Kasumi-1 (cell line): ENCODE measurements at regions not wholly inside any gene's neighbourhood (a gene's known extent, or its start where the extent isn't known, plus 50 kb on each side); places are given as distances from the start of the nearest gene placed in this dataset.

Experiments
- DNase-seq, 2 experiments: peaks; one replicate each; lab custom pipeline; 2025; lab: John Stamatoyannopoulos, UW

DNA sequence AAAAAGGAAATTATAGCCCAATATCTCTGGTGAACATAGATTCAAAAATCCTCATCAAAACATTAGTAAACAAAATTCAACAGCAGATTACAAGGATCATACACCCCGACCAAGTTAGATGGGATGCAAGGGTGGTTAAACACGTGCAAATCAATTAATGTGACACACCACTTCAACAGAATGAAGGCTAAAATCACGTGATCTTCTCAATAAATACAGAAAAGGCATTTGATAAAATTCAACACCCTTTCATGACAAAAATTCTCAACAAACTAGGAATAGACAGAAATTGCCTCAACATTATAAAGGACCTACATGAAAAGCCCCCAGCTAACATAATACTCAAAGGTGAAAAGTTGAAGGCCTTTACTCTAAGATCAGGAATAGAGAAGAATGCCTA lies 590.8 kb upstream of the FZD8 start:
- DNase-seq: no peak

DNA sequence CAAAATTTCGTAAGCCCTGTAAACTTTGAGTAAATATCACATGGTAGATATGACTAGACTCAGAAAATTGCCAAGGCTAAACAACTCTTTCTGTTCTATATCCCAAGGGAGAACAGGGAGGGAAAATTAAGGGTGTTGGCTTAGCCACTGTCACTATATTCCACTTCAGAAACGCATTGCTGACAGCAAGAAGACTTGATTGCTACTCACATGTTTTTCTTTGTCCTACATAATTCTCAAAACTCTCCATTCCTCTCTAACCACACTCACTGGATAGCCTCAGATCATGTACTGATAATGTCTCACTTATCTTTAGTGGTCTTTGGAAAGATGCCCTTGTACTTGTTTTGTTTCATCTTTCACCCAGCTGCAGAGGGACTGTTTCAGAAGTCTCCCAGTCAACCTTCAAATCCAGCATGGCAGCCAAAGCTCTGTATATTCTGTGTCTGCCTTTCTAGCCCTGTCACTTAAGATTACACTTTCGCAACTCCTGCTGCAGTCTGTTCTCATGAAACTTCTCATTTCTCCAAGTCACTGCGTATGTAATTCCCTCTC lies 582.4 kb upstream of the FZD8 start:
- peak in 1 of 2 experiments; percentile 17 for DNase-seq

DNA sequence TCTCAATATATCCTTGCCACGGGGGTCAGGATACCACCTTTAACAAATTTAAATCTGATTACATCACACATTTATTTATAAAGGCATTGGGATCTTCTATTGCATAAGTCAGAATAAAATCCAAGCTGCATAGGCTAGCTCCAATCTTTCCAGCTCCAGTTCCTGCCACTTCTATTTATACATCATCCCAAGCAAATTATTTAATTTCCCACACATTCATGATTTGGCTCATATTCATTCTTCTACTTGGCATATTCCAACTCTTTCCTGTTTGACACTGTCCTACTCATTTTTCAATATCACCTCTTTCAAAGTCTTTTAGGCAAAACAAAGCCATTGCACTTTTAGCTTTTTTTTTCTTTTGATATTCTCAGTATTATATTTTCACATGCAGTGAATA lies 579.0 kb upstream of the FZD8 start:
- no peak for DNase-seq

DNA sequence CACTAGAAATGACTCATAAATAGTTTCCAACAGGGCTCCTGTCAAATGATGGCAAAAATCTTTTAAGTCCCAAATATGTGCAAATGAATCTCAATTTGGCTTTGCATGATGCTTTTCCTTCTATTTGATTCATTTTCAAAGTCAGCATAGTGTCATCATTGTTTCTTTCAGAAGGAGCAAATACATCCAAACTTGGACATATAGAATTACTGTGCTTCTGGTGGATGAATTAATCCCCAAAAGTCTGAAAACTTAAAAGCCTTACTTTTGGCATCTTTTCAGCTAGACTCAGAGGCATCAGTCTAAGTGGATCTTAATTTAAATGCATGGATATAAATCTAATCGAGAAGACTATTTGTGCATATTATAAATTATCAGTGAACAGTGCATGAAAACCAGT lies 578.1 kb upstream of the FZD8 start:
- DNase-seq: no peak

DNA sequence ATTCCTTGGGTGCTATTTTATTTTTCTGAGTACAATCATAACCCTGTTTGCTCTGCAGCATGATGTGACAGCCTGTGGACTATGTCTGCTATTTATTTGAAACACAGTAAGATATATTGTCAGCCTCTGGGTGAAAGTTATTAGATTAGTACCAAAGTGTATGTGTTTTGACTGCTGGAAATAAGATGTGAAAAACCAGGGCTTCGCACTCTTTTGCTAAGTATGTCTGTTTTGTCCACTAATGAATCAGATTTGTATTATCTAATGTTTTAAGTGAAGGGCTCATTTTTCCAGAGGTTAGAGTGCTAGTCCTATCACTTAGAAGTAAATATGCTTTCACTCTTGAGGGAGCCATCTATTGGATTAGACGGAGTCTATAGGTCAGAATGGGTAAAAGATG lies 569.8 kb upstream of the FZD8 start:
- DNase-seq: no peak

DNA sequence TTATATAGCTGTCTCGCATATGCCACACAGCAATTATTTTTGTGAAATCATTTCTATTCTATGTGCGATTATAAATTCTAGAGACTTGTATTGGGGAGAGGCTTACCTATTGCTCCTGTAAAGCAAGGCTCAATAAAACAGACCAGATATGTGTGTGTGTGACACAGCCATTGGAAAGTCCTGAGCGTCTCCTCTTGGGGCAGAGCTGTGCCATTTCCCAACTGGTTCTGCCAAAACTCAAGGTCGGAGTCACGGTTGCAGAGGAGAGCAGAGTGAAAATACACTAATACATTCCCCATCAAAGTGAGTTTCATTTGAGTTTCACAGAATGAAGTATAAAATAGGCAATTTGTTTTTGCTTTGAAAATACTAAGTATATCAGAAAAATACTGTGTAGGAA lies 567.4 kb upstream of the FZD8 start:
- DNase-seq: no peak

DNA sequence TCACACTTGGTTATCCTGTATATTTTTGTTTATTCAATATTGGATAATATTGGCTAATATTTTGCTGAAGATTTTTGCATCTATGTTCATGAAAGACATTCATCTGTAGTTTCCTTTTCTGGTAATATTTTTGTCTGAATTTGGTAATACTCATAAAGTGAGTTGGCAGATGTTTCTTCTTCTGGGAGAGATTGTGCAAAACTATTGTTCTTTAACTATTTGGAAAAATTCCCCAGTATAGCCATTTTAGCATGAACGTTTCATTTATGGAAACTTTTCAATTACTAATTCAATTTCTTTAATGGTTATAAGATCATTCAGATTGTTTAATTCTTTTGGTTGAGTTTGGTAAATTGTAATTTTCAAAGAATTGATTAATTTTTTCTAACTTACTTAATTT lies 560.8 kb upstream of the FZD8 start:
- DNase-seq: no peak

DNA sequence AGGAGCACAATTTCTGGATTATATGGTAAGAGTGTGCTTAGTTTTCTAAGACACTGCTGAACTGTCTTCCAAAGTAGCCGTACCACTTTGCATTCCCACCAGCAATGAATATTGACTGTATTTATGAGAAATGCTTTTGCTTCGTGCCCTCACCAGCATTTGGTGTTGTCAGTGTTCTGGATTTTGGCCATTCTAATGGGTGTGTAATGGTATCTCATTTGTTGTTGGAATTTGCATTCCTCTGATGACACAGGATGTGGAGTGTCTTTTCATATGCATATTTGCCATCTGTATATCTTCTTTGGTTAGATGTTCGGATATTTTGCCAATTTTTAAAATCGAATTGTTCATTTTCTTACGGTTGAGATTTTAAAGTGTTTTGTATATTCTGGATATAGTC lies 558.5 kb upstream of the FZD8 start:
- DNase-seq: no peak

DNA sequence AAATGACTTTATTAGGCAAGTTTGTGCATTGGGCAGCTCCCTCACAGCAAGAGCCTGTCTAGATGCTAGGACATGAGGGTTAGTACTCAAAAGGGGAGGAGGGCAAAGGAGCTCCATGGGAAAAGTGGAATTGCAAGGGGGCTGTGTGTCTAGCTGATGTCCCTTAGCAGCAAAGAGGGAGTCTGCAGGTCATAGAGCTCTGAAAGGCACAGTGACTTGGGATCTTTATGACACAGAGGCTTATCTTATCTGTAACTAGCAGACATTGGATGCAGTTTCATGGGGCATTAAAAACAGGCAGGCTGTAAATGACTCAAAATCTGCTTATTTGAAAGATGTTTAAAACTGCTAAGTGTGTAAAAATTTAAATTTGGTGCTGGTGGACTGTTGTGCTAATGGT lies 556.2 kb upstream of the FZD8 start:
- DNase-seq: no peak

DNA sequence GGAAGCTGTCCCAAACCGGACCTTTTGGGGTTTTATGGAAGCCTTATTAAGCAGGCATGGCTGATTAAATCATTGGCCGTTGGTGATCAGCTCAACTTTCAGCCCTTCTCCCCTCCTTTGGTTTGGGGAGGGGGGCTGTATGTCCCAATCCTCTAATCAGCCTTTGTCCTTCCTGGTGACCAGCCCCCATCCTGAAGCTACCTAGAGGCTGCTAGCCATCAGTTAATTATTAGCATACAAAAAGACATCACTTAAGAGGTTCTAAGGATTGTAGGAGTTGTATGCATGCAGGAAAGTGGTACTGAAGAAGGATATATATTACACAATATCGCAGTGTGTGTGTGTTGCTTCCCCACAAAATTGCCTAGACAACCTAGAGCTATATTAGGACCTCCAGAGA lies 553.3 kb upstream of the FZD8 start:
- DNase-seq: no peak

DNA sequence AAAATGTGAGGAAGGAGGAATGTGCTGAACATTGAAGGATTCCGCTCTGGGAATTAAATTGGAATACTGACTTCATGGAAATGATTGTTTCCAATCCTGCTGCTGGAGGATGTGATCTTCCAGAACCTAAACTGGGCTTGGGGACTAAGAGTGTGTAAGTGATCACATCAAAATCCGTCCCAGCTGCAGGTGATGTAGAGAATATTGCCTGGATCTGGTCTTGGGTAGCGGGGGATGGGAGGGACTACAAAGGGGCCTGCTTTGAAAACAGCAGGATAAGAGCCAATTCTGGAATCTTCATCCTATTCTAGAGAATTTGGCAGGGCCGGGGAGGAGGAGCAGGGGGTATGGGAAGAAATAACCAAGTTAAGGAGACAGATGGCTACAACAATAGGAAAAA lies 552.2 kb upstream of the FZD8 start:
- no peak for DNase-seq

DNA sequence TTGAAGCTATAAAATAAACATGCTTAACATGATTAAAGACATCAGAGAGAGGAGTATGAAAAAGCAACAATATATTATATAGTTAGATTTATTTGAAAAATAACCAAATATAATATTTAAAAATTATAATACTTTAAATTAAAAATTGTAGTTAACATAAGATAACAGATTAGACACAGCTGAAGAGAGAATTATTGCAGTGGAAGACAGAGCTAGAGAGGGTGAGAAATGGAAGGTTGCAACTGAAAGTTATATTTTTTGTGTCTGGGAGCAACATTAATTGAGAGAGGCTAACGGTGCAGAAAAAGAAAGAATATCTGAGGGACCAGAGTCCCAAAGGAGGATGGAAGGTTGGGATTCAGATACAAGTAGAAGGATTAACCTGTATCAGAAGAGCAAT lies 548.9 kb upstream of the FZD8 start:
- DNase-seq: peak in 1 of 2 experiments; percentile 19

DNA sequence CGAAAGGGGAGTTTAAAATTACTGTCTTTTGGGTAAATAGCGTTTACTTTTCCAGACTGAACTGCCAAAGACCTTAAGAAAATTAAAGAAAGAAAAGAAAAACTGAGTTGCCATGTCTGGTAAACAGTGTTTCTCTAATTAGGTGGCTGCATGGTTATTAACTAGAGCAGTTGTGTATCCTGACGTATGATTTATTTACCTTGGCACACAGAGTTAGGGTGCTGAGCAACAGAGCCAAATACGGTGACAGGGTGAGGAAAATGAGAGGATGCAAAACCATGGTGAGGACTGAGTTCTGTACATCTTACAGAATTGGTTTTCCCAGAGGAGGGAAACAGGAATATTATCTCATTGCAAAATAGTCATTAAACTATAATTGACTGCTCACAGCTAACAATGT lies 546.4 kb upstream of the FZD8 start:
- no peak for DNase-seq

DNA sequence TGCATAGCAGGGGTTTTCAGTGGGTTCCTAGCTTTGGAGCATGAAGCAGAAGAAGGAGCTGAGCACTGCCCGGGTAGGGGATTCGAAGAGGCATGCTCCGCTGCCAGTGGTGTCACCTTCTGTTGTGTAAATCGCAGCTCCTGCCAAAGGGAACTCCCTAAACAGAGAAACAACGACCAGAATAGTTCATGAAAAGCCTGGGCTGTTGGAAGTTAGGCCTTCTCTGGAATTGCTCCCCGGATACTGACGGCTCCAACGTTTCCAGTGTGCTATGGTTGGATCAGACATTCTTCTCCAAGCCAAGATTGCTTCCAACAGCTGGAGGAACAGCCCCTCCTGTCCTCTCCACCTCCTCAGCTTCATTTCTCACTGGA lies 546.0 kb upstream of the FZD8 start:
- no peak for DNase-seq

DNA sequence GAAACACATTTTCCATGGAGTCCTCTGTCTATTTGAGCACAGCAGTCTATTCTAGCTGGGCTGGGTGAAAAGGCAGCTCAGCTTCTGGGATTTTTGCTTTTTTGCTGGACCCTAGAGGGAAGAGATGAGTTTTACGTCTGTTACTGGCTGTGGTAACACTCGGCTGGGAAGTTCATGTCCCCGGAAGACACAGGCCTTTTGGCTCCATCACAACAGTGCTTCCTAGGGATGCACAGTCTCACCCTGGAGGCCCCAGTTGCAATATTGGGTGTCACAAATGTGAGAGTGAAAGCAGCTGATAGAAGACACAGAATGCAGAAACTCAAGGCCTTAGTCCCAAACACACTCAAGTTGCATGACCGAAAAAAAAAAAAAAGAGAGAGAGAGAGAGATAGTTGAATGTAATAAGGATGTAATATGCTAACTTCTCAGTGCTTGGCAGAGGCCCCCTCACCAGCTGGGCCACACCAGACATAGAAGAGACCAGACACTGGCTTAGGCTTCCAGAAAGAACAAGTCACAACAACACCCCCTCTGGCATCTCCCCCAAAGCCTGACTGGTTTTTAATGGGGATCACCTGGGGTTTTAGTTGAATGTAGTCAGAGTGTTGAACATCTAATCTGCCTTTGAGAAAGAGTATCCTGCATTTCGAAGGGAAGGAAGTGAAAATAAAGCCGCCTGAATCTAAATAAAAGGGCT lies 545.4 kb upstream of the FZD8 start:
- DNase-seq: no peak

DNA sequence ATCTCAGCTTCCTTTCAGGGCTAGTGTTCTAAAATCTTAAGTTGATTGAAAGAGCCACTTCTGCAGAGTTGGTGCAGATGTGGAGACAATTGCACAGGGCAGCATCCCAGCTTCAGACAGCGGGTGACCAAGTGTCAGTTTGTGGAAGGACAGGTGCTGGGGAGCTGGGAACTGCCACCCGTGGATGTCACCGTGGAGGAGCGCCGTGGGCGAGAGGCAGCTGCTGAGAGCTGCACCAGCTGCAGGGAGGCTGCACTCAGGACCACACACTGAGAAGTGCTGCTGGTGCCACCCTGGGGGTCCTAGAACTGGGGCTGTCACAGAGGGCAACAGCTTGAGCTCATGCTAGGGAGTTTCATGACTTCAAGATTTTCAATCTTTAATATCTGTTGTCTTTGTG lies 543.0 kb upstream of the FZD8 start:
- DNase-seq: no peak

DNA sequence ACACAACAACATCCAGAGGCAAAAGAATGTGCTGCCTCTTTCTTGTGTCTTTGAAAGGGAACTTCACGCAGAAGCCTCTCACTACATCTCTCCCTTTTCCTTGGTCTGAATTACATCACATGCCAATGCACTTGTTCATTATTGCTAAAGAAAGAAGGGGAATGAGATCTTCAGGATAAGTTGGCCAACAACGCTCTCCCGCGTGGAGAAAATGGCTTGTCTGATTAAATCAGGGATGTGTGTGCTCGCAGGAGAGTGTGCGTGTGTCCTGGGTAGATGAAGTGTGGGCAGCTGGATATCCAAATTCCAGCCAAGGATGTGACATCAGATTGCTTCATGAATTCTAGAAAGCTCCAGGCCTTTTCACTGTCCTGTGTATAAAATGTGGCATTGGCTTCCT lies 541.6 kb upstream of the FZD8 start:
- no peak for DNase-seq

DNA sequence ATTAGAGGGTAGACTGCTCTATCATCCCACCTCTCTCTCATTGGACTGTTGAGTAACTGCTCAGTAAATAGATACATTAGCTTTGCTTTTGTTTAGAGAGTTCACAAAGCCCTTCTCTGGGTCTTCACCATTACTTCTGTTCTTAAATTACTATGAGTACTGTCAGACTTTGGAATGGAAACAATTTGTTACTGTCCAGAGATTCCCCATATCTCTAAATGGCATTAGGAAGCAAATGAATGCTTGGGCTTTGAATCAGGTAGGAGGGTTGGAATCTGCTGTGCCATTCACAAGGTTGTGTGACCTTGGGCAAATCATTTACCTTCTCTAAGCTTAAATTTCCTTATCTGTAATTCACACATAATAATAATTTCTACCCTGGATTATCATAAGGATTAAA lies 541.0 kb upstream of the FZD8 start:
- DNase-seq: no peak

DNA sequence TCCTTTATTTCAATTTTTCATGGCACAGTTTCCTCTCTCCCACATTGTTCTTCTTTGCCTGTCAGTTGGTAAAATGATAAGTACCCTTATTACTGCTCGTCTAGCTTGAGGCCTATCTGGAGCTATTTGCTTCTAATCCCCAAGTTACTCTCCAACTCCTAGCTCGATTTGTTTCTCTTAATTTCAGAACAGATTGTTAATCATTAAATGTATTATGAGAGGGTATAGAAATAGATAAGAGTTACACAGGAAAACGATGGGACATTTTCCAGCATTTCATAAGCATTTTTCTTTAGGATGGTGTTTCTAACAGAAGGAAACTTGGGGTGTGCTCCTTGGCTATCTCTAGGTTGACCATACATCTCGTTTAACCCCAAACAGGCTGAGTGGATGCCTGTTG lies 540.5 kb upstream of the FZD8 start:
- no peak for DNase-seq

DNA sequence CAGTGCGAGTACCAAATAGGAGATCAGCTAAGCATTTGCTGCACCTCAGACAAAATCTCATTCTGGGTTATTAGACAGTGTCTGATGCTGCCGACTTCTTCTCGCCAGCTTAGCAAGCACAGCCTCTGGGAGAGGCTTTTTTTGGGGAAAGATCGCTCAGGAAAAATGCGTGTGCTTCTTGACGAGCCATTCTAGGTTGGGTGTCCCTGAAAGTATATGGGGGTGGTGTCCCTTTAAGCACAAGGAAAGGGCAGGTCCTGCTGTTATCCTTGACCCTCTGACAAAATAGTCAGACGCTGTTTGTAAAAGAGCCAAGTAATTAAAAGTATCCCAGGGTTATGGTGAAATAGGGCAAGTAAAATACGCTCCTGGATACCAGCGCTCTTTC lies 540.1 kb upstream of the FZD8 start:
- DNase-seq: no peak

DNA sequence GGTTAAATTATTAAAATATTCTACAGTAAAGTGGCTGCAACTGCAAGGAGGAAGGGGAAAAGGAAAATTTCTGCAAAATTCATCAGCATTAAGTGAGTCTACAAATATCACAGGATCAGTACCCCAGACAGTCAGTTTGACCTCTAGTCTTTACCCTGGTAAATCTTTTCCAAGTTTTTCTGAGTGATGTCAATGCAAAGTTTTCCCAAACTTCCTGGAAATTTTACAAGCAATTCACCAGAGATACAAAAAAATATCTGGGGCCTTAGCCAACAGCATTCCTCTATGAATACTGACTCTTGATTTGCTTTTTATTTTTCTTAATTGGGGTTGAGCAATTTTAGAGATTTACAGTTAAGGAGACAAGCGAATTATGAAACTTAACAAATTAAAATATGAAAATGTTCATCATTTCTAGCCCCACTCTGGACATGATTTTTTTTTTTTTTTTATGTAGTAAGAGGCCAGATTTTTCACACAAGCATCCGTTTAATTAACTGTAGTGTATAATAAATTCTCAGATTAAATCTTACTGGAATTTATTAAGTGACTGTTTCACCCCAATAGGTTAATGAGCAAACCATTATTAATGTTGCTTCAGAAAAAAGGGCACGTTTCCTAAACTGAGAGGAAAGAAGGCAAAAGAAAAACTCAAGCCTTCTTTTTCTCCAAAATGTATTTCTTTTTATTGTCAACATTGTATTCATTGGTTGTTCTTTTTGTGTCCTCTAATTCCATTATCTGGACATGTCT lies 539.5 kb upstream of the FZD8 start:
- no peak for DNase-seq

DNA sequence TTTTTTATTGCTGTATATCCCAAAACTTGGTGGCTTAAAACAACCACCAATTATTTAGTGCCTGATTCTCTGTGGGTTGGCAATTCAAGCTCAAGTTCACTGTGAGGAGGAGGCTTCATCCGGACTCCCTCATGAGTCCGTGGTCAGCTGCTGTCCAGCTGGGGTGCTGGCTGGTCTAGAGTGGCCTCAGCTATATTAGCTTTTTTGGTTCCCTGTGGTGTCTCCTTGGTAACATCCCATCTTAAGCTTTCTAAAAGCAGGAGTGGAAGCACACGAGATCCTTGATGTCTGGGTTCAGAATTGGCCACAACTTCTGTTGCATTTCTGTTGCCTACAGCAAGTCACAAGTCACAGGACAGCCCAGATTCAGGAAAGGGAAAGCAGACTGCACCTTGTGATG lies 536.5 kb upstream of the FZD8 start:
- DNase-seq: no peak

DNA sequence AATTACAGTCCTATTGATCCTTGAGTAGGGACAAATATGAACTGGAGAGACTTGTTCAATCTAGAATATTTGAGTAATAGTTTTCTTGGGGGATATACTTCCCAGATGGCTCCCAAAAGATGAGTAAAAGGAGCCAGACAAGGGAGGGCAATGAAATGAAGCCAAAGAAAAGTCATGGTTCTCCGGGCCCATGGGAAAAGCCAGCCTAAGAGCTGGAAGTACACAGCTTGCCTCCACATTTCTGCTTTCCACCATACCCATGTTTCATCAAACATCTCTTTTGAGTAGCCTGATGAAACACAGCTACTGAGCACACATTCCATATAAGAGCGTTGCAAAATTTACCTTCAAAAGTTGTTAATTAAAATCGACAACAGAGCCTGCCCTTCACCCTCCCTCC lies 535.0 kb upstream of the FZD8 start:
- no peak for DNase-seq

DNA sequence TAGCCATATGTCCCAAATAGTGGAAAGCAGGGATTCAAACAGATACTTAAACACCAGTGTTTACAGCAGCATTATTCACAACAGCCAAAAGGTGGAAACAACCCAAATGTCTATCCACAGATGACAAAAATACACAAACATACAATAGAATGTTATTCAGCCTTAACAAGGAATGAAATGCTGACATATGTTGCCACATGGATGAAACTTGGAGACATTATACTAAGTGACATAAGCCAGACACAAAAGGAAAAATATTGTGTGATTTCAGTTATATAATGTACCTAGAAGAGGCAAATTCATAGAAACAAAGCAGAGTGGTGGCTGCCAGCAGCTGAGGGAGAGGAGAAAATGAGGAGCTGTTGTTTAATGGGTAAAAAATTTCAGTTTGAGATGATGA lies 533.9 kb upstream of the FZD8 start:
- no peak for DNase-seq
